ENCODE measurements at regions not wholly inside any gene's neighbourhood (a gene's known extent, or its start where the extent isn't known, plus 50 kb on each side); places are given as distances from the start of the nearest gene placed in this dataset.

DNA sequence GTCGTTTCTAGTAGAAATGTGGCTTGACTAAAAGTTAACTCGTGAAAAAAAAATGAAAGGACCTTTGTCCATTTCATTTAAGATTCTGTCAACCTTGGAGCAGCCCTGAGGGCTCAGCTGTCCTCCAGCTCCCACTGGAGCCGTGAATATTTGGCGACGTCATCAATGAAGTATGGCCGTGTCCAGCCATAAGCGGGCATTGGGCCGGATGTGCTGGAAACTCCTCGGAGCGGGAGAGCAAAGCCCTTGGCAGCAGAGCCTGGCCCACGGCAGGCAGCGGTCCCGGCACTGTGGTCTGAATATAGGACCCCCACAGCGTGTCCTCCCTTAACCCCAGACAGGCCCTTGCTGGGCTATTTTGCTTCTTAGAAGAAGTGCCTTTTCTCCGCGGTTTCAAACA lies 50.0 kb downstream of the JAKMIP3 start:
- Mint-ChIP-seq H3K4me1 (ENCODE audit: low read depth, unreplicated experiment) (peaks cover 2% of the 10 kb centered on the region), H3K27me3 (ENCODE audit: unreplicated experiment) (peaks cover 6% of the 10 kb centered on the region), H3K27ac (ENCODE audit: unreplicated experiment) (no peak overlapping the region)

DNA sequence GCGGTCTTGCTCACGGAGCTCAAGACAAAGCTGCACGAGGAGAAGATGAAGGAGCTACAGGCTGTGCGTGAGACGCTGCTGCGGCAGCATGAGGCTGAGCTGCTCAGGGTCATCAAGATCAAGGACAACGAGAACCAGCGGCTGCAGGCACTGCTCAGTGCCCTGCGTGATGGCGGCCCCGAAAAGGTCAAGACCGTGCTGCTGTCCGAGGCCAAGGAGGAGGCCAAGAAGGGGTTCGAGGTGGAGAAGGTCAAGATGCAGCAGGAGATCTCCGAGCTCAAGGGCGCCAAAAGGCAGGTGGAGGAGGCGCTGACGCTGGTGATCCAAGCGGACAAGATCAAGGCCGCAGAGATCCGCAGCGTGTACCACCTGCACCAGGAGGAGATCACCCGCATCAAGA lies 51.4 kb downstream of the JAKMIP3 start:
- no peak for DNase-seq
- TF ChIP-seq CTCF (IDR thresholded peaks at IDR 0.05; ENCODE audit: partially characterized antibody, unreplicated experiment), result no peak
- H3K36me3 Mint-ChIP-seq (ENCODE audit: unreplicated experiment), result no peaks in the 10 kb centered on the region
- no peak overlapping the region for H3K27ac Mint-ChIP-seq (ENCODE audit: unreplicated experiment)
- H3K27me3 Mint-ChIP-seq (ENCODE audit: unreplicated experiment), result peaks cover 6% of the 10 kb centered on the region
- H3K4me3 Mint-ChIP-seq (ENCODE audit: unreplicated experiment), result no peak overlapping the region
- H3K4me1 Mint-ChIP-seq (ENCODE audit: low read depth, unreplicated experiment), result peaks cover 2% of the 10 kb centered on the region
- peaks cover 3% of the 10 kb centered on the region for H3K9me3 Mint-ChIP-seq (ENCODE audit: unreplicated experiment)

More for the DNA sequence above, 50.0 kb downstream of the JAKMIP3 start:
- no peak for DNase-seq
- Mint-ChIP-seq H3K4me3 (ENCODE audit: unreplicated experiment) (no peak overlapping the region), H3K9me3 (ENCODE audit: unreplicated experiment) (peaks cover 3% of the 10 kb centered on the region), H3K36me3 (ENCODE audit: unreplicated experiment) (no peaks in the 10 kb centered on the region)
- no peak for TF ChIP-seq CTCF (IDR thresholded peaks at IDR 0.05; ENCODE audit: partially characterized antibody, unreplicated experiment)

DNA sequence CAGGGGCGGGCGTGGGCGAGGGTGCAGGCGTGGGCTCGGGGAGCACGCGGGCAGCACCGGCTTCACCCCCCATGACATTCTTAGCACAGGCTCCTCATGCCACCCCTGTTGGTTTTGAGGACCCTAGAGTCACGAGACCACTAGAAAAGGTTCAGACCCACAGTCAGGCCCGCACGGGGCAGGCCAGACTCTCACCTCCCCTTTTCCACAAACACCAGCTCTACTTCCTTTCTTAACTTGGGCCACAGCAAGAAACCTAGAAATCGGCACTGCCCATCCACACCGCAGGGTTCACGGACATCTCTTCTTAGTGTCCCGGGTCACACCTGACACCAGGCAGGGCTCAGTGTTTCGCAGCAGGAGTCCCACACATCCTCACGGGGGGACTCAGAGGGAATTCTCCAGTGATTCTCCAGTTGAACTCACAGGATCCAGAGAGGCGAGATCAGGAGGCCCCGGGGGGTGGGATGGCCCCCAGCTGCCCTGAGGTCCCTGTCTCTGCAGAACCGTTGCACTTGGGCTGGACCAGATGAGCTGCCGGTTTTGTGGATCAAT lies 52.0 kb downstream of the JAKMIP3 start:
- DNase-seq, result no peak
- peaks cover 3% of the 10 kb centered on the region for H3K27me3 Mint-ChIP-seq (ENCODE audit: unreplicated experiment)
- peaks cover 3% of the 10 kb centered on the region for H3K9me3 Mint-ChIP-seq (ENCODE audit: unreplicated experiment)
- H3K27ac Mint-ChIP-seq (ENCODE audit: unreplicated experiment), result no peak overlapping the region
- no peak for TF ChIP-seq CTCF (IDR thresholded peaks at IDR 0.05; ENCODE audit: partially characterized antibody, unreplicated experiment)
- no peaks in the 10 kb centered on the region for H3K36me3 Mint-ChIP-seq (ENCODE audit: unreplicated experiment)
- H3K4me3 Mint-ChIP-seq (ENCODE audit: unreplicated experiment), result no peak overlapping the region
- no peaks in the 10 kb centered on the region for H3K4me1 Mint-ChIP-seq (ENCODE audit: low read depth, unreplicated experiment)

GRCh38 chr10:132118366-132118765 lies 52.6 kb downstream of the JAKMIP3 start:
- Mint-ChIP-seq H3K36me3 (ENCODE audit: unreplicated experiment) (no peaks in the 10 kb centered on the region), H3K27ac (ENCODE audit: unreplicated experiment) (no peak overlapping the region), H3K9me3 (ENCODE audit: unreplicated experiment) (peaks cover 3% of the 10 kb centered on the region), H3K4me1 (ENCODE audit: low read depth, unreplicated experiment) (no peaks in the 10 kb centered on the region), H3K4me3 (ENCODE audit: unreplicated experiment) (no peak overlapping the region), H3K27me3 (ENCODE audit: unreplicated experiment) (peaks cover 3% of the 10 kb centered on the region)
- TF ChIP-seq CTCF (IDR thresholded peaks at IDR 0.05; ENCODE audit: partially characterized antibody, unreplicated experiment), result no peak
- no peak for DNase-seq

DNA sequence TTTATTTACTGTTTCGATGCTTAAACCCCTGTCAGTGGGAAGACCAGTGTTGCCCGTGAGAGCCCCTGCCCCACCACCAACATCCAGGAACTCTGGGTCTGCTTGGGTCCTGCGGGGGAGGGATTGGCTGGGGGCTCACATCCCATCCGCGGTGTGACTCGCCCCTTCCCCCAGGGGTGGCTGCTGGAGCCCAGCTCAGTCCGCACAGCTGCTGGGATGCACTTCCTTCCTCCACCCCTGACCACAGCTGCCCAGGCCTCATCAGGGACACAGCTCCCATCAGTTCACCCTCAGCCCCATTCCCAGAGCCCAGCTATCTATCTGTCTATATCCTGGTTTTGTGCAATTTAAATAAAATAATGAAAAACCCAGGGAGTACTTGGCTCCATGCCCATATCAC lies 54.5 kb downstream of the JAKMIP3 start:
- Mint-ChIP-seq H3K9me3 (ENCODE audit: unreplicated experiment) (peaks cover 3% of the 10 kb centered on the region), H3K27ac (ENCODE audit: unreplicated experiment) (no peak overlapping the region), H3K4me1 (ENCODE audit: low read depth, unreplicated experiment) (no peaks in the 10 kb centered on the region), H3K36me3 (ENCODE audit: unreplicated experiment) (no peaks in the 10 kb centered on the region), H3K27me3 (ENCODE audit: unreplicated experiment) (peaks cover 10% of the 10 kb centered on the region), H3K4me3 (ENCODE audit: unreplicated experiment) (no peak overlapping the region)
- no peak for TF ChIP-seq CTCF (IDR thresholded peaks at IDR 0.05; ENCODE audit: partially characterized antibody, unreplicated experiment)
- no peak for DNase-seq
